Loucy (cell line): ENCODE measurements at regions not wholly inside any gene's neighbourhood (a gene's known extent, or its start where the extent isn't known, plus 50 kb on each side); places are given as distances from the start of the nearest gene placed in this dataset.

Experiments used
- H2AFZ ChIP-seq: fragments of 200-600 bp; sonication (generic); 2 replicates; pipeline ENCODE4 v1.6.0; 2016; ENCODE audit warnings: antibody characterized with exemption, mild to moderate bottlenecking, low read length, moderate library complexity
- H3F3A ChIP-seq: fragments of 200-600 bp; 2 replicates; pipeline ENCODE4 v1.6.0; 2016; ENCODE audit warnings: antibody characterized with exemption, low read depth, mild to moderate bottlenecking
- H3K27me3 ChIP-seq: fragments of 200-600 bp; sonication (generic); 2 replicates; pipeline ENCODE4 v1.6.1; 2014; ENCODE audit warnings: low read length, mild to moderate bottlenecking; ENCODE audit not compliant: insufficient read depth, poor library complexity, severe bottlenecking
- H3K36me3 ChIP-seq: fragments of 200-600 bp; sonication (generic); 2 replicates; pipeline ENCODE4 v1.6.1; 2016; ENCODE audit warnings: low read length; ENCODE audit not compliant: insufficient read depth
- H3K4me1 ChIP-seq: fragments of 200-600 bp; sonication (generic); 2 replicates; pipeline ENCODE4 v1.5.1; 2014; ENCODE audit warnings: low read length, mild to moderate bottlenecking; ENCODE audit not compliant: insufficient read depth, poor library complexity, severe bottlenecking
- H3K4me2 ChIP-seq: fragments of 200-600 bp; sonication (generic); 2 replicates; pipeline ENCODE4 v1.6.0; 2014; ENCODE audit warnings: antibody characterized with exemption, low read length, low read depth, mild to moderate bottlenecking; ENCODE audit not compliant: poor library complexity, severe bottlenecking
- H3K4me3 ChIP-seq: fragments of 200-600 bp; sonication (generic); 2 replicates; pipeline ENCODE4 v1.5.1; 2014; ENCODE audit warnings: low read length, mild to moderate bottlenecking, mixed read lengths; ENCODE audit not compliant: poor library complexity, severe bottlenecking
- H3K79me2 ChIP-seq: fragments of 200-600 bp; sonication (generic); 2 replicates; pipeline ENCODE4 v1.6.1; 2014; ENCODE audit warnings: low read length; ENCODE audit not compliant: insufficient read depth
- H3K9ac ChIP-seq: fragments of 200-600 bp; sonication (generic); 2 replicates; pipeline ENCODE4 v1.6.0; 2014; ENCODE audit warnings: mild to moderate bottlenecking, low read depth, low read length, moderate library complexity; ENCODE audit not compliant: poor library complexity, severe bottlenecking
- H3K9me2 ChIP-seq: fragments of 200-600 bp; sonication (generic); replicated peaks from 2 replicates; pipeline ENCODE4 v1.6.1; 2016; ENCODE audit warnings: low read depth, low read length, mixed read lengths
- H3K9me3 ChIP-seq: fragments of 200-600 bp; sonication (generic); 2 replicates; pipeline ENCODE4 v1.6.1; 2014; ENCODE audit warnings: mild to moderate bottlenecking, antibody characterized with exemption, low read length, low read depth; ENCODE audit not compliant: insufficient read depth
- H4K20me1 ChIP-seq: fragments of 200-600 bp; sonication (generic); 2 replicates; pipeline ENCODE4 v1.6.0; 2014; ENCODE audit warnings: antibody characterized with exemption, low read length, mild to moderate bottlenecking; ENCODE audit not compliant: insufficient read depth, poor library complexity, severe bottlenecking
- EZH2phosphoT487 ChIP-seq: fragments of 200-600 bp; IDR thresholded peaks from 2 replicates; pipeline ENCODE4 v1.6.1; 2018; ENCODE audit warnings: antibody characterized with exemption, mild to moderate bottlenecking, moderate library complexity, borderline replicate concordance
- TF ChIP-seq, protein P1 (sequence below): fragments of 200-600 bp; sonication (generic); conservative IDR thresholded peaks from 2 replicates; pipeline ENCODE4 v1.5.1; 2014; ENCODE audit warnings: mild to moderate bottlenecking, antibody characterized with exemption, low read length

DNA sequence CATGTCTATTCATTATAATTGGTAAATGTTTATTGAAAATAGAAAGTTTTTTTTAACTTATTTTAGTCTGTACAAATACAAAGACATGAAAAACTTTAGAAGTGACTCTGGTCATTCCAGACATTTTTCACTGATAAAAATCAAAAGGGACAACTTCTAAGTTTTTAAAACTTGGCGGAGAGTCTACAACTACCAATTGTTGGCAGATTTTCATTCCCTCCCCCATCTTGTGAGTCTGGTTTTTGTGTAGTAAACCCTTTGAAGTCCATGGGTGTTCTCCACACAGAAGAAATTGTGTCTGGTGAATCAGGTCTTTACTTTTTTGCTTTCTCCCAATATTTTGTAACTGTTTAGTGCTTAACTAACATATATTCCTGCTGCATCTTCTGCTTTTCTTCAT, 336.5 kb downstream of the PDGFC start:
- no peaks in the 10 kb centered on the region for H3F3A ChIP-seq
- H3K4me2 ChIP-seq = no peak overlapping the region
- H3K36me3 ChIP-seq = no peaks in the 10 kb centered on the region
- no peaks in the 10 kb centered on the region for H3K9me2 ChIP-seq
- no peaks in the 10 kb centered on the region for H3K27me3 ChIP-seq
- H3K4me3 ChIP-seq = no peak overlapping the region
- H3K9me3 ChIP-seq = no peaks in the 10 kb centered on the region; the same call in 1 of the 2 replicates
- no peak overlapping the region for H3K9ac ChIP-seq
- H2AFZ ChIP-seq = no peak overlapping the region
- no peaks in the 10 kb centered on the region for H3K4me1 ChIP-seq
- H3K79me2 ChIP-seq = no peaks in the 10 kb centered on the region
- no peaks in the 10 kb centered on the region for H4K20me1 ChIP-seq
- no peak for TF ChIP-seq EZH2phosphoT487
- TF ChIP-seq, protein P1, sequence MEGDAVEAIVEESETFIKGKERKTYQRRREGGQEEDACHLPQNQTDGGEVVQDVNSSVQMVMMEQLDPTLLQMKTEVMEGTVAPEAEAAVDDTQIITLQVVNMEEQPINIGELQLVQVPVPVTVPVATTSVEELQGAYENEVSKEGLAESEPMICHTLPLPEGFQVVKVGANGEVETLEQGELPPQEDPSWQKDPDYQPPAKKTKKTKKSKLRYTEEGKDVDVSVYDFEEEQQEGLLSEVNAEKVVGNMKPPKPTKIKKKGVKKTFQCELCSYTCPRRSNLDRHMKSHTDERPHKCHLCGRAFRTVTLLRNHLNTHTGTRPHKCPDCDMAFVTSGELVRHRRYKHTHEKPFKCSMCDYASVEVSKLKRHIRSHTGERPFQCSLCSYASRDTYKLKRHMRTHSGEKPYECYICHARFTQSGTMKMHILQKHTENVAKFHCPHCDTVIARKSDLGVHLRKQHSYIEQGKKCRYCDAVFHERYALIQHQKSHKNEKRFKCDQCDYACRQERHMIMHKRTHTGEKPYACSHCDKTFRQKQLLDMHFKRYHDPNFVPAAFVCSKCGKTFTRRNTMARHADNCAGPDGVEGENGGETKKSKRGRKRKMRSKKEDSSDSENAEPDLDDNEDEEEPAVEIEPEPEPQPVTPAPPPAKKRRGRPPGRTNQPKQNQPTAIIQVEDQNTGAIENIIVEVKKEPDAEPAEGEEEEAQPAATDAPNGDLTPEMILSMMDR = no peak

DNA sequence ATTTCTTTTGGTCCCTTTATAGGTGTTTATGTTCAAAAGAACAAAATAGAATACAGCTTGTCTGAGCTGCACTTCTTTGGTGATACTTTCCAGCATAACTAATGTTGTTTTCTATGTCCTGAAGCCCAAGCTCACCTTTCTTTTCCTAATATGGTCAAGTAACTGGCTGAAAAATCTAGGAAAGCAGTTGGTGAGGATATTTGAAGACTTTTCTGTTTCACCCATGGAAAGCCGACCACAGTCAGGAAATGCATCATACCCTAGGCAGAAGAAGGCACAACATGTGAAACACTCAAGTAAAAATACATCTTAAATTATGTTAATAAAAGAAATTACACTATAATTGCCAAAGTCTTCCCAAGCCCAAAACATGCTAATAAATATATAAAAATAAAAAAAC, 337.0 kb downstream of the PDGFC start:
- Histone ChIP-seq H3K4me1 (no peaks in the 10 kb centered on the region), H2AFZ (no peak overlapping the region), H3K9me3 (no peaks in the 10 kb centered on the region; the same call in 1 of the 2 replicates), H3K4me2 (no peak overlapping the region), H3F3A (no peaks in the 10 kb centered on the region), H3K9ac (no peak overlapping the region), H3K79me2 (no peaks in the 10 kb centered on the region), H4K20me1 (no peaks in the 10 kb centered on the region), H3K4me3 (no peak overlapping the region), H3K9me2 (no peaks in the 10 kb centered on the region), H3K27me3 (no peaks in the 10 kb centered on the region), H3K36me3 (no peaks in the 10 kb centered on the region)
- no peak for TF ChIP-seq EZH2phosphoT487
- TF ChIP-seq, protein P1 = no peak

DNA sequence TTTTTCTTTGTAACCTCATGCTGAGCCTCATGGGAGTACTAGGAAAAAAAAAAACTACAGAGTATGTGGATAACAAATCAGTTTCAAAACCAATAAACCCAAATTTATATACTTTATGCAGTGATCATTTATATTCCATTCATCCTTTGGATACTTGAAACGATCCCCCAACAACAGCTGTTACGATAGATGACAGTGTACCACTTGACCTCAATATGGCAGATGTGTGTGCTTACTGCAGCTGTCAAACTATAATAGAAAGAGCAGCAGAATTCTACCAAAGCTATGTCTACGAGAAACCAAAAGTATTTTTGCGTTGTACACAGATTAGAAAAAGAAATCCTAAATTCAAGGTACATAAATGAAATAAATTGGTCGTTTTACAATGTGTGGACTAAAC, 337.8 kb downstream of the PDGFC start:
- no peaks in the 10 kb centered on the region for H3K79me2 ChIP-seq
- H2AFZ ChIP-seq = no peak overlapping the region
- TF ChIP-seq, protein P1 = no peak
- no peak for TF ChIP-seq EZH2phosphoT487
- no peaks in the 10 kb centered on the region for H3F3A ChIP-seq
- H3K4me3 ChIP-seq = no peak overlapping the region
- H3K4me1 ChIP-seq = no peaks in the 10 kb centered on the region
- no peaks in the 10 kb centered on the region for H3K9me2 ChIP-seq
- H3K9me3 ChIP-seq = no peaks in the 10 kb centered on the region; the same call in 1 of the 2 replicates
- H4K20me1 ChIP-seq = no peaks in the 10 kb centered on the region
- no peaks in the 10 kb centered on the region for H3K27me3 ChIP-seq
- no peaks in the 10 kb centered on the region for H3K36me3 ChIP-seq
- H3K4me2 ChIP-seq = no peak overlapping the region
- no peak overlapping the region for H3K9ac ChIP-seq
